MM.1S (cell line): ENCODE measurements at regions not wholly inside any gene's neighbourhood (a gene's known extent, or its start where the extent isn't known, plus 50 kb on each side); places are given as distances from the start of the nearest gene placed in this dataset.

ENCODE experiments used
- CTCF ChIP-seq: fragments of 300-600 bp; sonication (generic); IDR thresholded peaks from 2 replicates; pipeline ENCODE4 v1.5.1; 2016; ENCODE audit warnings: antibody characterized with exemption, low read length, mixed read lengths
- EZH2 ChIP-seq: fragments of 300-600 bp; sonication (generic); optimal IDR thresholded peaks from 2 replicates; pipeline ENCODE3; 2017; ENCODE audit warnings: low read depth, mild to moderate bottlenecking, antibody characterized with exemption, low read length, mixed read lengths
- EZH2phosphoT487 ChIP-seq: fragments of 300-600 bp; sonication (generic); IDR thresholded peaks from 2 replicates; pipeline ENCODE4 v1.6.1; 2018; ENCODE audit warnings: antibody characterized with exemption, low read length

DNA sequence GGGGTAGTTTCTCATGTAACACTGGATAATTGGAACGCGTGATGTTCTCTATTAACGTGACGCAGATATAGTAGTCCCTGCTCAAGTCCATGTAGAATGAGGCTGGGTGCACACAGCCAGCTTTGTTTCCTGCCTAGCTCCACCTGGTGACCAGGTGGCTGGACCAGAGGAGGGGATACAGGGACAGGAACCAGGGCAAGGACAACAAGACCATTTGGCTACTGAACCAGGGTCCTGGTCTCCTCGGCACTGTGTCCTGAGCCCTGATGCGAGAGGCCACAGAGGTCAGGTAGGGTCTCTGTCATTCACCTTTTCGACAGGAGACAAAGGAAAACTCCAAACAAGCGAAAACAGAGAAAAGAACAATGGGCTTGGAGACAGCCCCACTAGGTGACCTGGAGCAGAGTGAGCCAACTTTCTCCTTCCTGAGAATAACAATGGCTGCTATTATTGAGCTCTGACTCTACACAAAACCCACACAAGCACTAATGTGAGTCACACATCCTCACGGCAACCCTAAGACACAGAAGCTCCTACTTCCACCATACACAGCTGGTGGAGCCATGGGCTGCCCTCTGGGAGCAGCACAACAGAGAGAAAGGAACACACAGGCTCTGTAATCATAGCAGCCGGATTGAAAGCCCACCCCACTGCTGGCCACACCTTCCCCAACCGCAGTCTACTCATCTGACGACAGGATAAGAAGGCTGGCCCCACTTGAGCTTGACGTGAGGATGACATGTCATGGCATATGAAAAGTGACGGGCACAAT is 67.3 kb upstream of the TEX51 start:
- TF ChIP-seq CTCF (no peak), EZH2 (no peak), EZH2phosphoT487 (no peak)
